ENCODE measurements at regions not wholly inside any gene's neighbourhood (a gene's known extent, or its start where the extent isn't known, plus 50 kb on each side); places are given as distances from the start of the nearest gene placed in this dataset.
"Not testable (repeated sequence)": the region's sequence is repeated elsewhere in the genome, so short reads cannot be mapped to it uniquely, and the experiment has no call there.

DNA sequence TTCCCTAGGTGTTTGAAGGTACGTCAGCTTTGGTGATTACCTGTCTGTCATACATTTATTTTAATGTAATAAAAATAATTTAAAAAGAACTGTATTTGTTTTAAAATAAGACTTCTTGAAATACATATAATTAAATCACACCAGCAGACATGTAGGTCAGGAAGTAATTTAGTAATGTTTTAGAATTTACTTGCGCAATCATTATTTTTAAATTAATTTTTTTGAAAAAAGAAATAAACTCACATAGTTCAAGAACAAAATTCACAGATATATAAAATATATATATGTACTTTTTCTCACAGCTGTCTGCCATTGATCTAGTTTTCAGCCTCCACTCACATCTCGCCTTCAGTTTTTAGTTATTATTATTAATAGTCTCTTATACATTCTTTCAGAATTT, 875.9 kb downstream of the TTLL7 start:
- H3K27ac ChIP-seq = no peak overlapping the region
- intact Hi-C loops (cut with DNase I; ENCODE audit: low total_unique reads) = no loop called here

DNA sequence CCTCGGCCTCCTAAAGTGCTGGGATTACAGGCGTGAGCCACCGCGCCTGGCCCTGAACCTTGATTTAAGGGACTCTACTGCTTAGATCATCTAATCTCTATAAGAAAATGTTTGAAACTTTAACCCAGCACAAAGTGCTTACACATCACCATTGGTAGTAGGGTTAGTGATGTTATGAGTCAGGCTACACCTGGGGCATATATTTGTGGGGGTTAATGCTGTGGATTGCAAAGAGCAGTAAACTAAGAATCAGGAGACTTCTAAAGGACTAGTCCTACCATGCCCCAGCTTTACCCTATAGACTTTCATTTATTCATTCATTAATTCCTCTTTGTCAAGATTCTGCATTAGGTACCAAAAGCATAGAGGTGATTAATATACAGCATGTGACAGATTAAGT, 880.5 kb downstream of the TTLL7 start:
- H3K27me3 ChIP-seq = no peaks in the 10 kb centered on the region
- TF ChIP-seq, protein P1, sequence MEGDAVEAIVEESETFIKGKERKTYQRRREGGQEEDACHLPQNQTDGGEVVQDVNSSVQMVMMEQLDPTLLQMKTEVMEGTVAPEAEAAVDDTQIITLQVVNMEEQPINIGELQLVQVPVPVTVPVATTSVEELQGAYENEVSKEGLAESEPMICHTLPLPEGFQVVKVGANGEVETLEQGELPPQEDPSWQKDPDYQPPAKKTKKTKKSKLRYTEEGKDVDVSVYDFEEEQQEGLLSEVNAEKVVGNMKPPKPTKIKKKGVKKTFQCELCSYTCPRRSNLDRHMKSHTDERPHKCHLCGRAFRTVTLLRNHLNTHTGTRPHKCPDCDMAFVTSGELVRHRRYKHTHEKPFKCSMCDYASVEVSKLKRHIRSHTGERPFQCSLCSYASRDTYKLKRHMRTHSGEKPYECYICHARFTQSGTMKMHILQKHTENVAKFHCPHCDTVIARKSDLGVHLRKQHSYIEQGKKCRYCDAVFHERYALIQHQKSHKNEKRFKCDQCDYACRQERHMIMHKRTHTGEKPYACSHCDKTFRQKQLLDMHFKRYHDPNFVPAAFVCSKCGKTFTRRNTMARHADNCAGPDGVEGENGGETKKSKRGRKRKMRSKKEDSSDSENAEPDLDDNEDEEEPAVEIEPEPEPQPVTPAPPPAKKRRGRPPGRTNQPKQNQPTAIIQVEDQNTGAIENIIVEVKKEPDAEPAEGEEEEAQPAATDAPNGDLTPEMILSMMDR (IDR thresholded peaks at IDR 0.05 in 4 of 5, conservative IDR thresholded peaks at IDR 0.05 in 1 of 5) = no peak
- TF ChIP-seq POLR2A (IDR thresholded peaks at IDR 0.05) = no peak
- no peak overlapping the region for H3K27ac ChIP-seq
- H3K4me1 ChIP-seq = no peaks in the 10 kb centered on the region
- no peaks in the 10 kb centered on the region for H3K36me3 ChIP-seq
- in situ Hi-C loops (cut with MboI; ENCODE audit: low sequenced_read_pairs in 4 of 4) (no loop called here), intact Hi-C loops (cut with DNase I; ENCODE audit: low total_unique reads) (no loop called here)
- H3K4me3 ChIP-seq = no peak overlapping the region
- DNase-seq (no peak), ATAC-seq (no peak)
- no peaks in the 10 kb centered on the region for H3K9me3 ChIP-seq

More for the DNA sequence above, 875.9 kb downstream of the TTLL7 start:
- no peaks in the 10 kb centered on the region for H3K27me3 ChIP-seq
- no peak overlapping the region for H3K4me3 ChIP-seq
- no peaks in the 10 kb centered on the region for H3K36me3 ChIP-seq
- in situ Hi-C loops (cut with MboI; ENCODE audit: low sequenced_read_pairs in 4 of 4) = no loop called here
- no peaks in the 10 kb centered on the region for H3K9me3 ChIP-seq
- no peak for DNase-seq
- H3K4me1 ChIP-seq = no peaks in the 10 kb centered on the region
- TF ChIP-seq POLR2A (IDR thresholded peaks at IDR 0.05) = no peak
- TF ChIP-seq, protein P1 (IDR thresholded peaks at IDR 0.05 in 4 of 5, conservative IDR thresholded peaks at IDR 0.05 in 1 of 5) = no peak
- no peak for ATAC-seq

DNA sequence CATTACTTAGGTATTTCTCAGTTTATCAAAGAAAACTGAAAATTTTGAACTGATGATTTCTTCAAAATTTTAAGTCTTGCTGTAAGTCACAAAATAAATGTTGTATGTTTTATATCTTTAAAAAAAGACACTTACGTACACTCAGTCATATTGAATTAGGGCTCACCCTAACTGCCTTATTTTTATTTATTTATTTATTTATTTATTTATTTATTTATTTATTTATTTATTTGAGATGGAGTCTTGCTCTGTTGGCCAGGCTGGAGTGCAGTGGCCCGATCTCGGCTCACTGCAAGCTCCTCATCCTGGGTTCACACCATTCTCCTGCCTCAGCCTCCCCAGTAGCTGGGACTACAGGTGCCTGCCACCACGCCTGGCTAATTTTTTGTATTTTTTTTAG, 881.9 kb downstream of the TTLL7 start:
- ATAC-seq; H3K9me3 ChIP-seq; H3K4me1 ChIP-seq; H3K27me3 ChIP-seq; H3K27ac ChIP-seq; H3K4me3 ChIP-seq; intact Hi-C loops (cut with DNase I; ENCODE audit: low total_unique reads); DNase-seq; H3K36me3 ChIP-seq; in situ Hi-C loops (cut with MboI; ENCODE audit: low sequenced_read_pairs in 4 of 4): not testable (repeated sequence)

DNA sequence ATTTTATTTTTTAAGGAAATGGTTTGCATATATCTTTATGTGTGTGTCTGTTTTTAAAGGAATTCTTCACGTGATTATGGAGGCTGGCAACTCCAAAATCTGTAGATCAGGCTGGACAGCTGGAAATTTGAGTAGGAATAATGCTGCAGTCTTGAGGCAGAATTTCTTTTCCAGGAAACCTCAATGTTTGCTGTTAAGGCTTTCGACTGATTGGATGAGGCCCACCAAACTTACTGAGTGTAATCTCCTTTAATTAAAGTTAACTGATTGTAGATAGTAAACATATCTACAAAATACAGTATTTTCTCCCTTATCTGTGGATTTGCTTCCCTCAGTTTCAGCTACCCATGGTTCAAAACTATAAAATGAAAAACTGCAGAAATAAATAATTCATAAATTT, 883.1 kb downstream of the TTLL7 start:
- H3K27me3 ChIP-seq = no peaks in the 10 kb centered on the region
- ATAC-seq (no peak), DNase-seq (no peak)
- no peak for TF ChIP-seq POLR2A (IDR thresholded peaks at IDR 0.05)
- TF ChIP-seq, protein P1 (IDR thresholded peaks at IDR 0.05 in 4 of 5, conservative IDR thresholded peaks at IDR 0.05 in 1 of 5) = no peak
- intact Hi-C loops (cut with DNase I; ENCODE audit: low total_unique reads) (no loop called here), in situ Hi-C loops (cut with MboI; ENCODE audit: low sequenced_read_pairs in 4 of 4) (no loop called here)
- no peaks in the 10 kb centered on the region for H3K9me3 ChIP-seq
- no peaks in the 10 kb centered on the region for H3K4me1 ChIP-seq
- no peak overlapping the region for H3K4me3 ChIP-seq
- no peaks in the 10 kb centered on the region for H3K36me3 ChIP-seq
- no peak overlapping the region for H3K27ac ChIP-seq

DNA sequence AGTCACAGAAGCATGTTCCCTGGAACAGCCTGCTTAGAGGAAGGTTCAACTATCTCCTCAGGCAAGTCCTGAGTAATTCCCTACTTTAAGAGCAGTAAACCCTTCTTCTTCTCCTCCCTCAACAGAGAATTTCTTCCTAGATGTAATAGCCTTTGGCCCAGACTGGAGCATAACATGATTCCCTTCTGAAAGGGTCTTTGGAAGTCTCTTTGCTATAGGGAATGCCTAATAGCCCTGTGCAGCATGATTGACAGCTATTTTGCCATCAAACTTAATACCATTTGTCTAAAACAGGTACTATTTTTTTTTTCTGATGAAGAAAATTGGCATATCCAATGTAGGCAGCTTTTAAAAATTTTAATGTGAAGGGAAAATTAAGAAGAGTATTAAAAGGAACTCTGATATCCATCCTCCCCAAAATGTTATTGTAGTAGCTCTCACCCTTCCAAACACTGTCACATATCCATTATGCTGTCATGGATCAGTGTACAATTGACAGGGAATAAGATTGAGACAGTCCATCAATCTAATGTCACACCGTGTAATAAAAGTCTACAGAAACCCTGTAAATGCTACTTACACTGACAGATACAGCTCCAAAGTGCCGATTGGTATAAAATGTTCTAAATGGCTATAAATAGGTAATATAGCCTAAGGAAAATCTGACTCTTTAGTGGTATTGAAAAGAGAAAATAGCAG, 884.6 kb downstream of the TTLL7 start:
- intact Hi-C loops (cut with DNase I; ENCODE audit: low total_unique reads) (no loop called here), in situ Hi-C loops (cut with MboI; ENCODE audit: low sequenced_read_pairs in 4 of 4) (no loop called here)
- DNase-seq (no peak), ATAC-seq (no peak)
- Histone ChIP-seq H3K4me3 (no peak overlapping the region), H3K27me3 (no peaks in the 10 kb centered on the region), H3K27ac (no peak overlapping the region), H3K36me3 (no peaks in the 10 kb centered on the region), H3K4me1 (no peaks in the 10 kb centered on the region), H3K9me3 (no peaks in the 10 kb centered on the region)
- no peak for TF ChIP-seq POLR2A (IDR thresholded peaks at IDR 0.05)
- TF ChIP-seq, protein P1 (IDR thresholded peaks at IDR 0.05 in 4 of 5, conservative IDR thresholded peaks at IDR 0.05 in 1 of 5) = no peak

All from gastrocnemius medialis (tissue), 4 donors.